T-helper 1 cell treated with Interleukin-12 subunit alpha and Interleukin-12 subunit beta and Interleukin-4 antibody, amounts not matched to agents 30 ng/mL and 1 ng/mL, for 36 hours (primary cell): ENCODE measurements at regions not wholly inside any gene's neighbourhood (a gene's known extent, or its start where the extent isn't known, plus 50 kb on each side); places are given as distances from the start of the nearest gene placed in this dataset.

Experiments used
- intact Hi-C: fragments of 100-400 bp; cut with micrococcal nuclease; formaldehyde crosslinking; loops from one replicate; pipeline ENCODE4 v1.15.1; 2024

GRCh38 chr20:50387218-50387995 lies 122.8 kb upstream of the PTPN1 start:
- intact Hi-C loops: loop anchor here (2.0 to 10.0 kb wide), 3 partner anchors 75 to 273 kb away; partner anchors contain the start of gene UBE2V1

GRCh38 chr20:50387996-50388332 lies 122.2 kb upstream of the PTPN1 start:
- intact Hi-C loops: loop anchor here (2.0 to 10.0 kb wide), 3 partner anchors 74 to 273 kb away; partner anchors contain the start of gene UBE2V1

- intact Hi-C loops: loop anchor here (5.0 to 10.0 kb wide), 2 partner anchors 73 to 274 kb away; partner anchors contain the start of gene UBE2V1
Measured at GRCh38 chr20:50388733-50389437, 121.3 kb upstream of the PTPN1 start.

- intact Hi-C loops: loop anchor here (5.0 to 10.0 kb wide), 2 partner anchors 73 to 275 kb away; partner anchors contain the start of gene UBE2V1
Measured at GRCh38 chr20:50389438-50389807, 120.8 kb upstream of the PTPN1 start.

GRCh38 chr20:50389808-50390684 lies 120.1 kb upstream of the PTPN1 start:
- intact Hi-C loops: loop anchor here (5.0 to 10.0 kb wide), 2 partner anchors 72 to 275 kb away; partner anchors contain the start of gene UBE2V1

- intact Hi-C loops: no loop called here
Measured at GRCh38 chr20:50390685-50391443, 119.3 kb upstream of the PTPN1 start.

- intact Hi-C loops: no loop called here
Measured at GRCh38 chr20:50391444-50392137, 118.6 kb upstream of the PTPN1 start.

- intact Hi-C loops: no loop called here
Measured at GRCh38 chr20:50392138-50392866, 117.9 kb upstream of the PTPN1 start.

GRCh38 chr20:50393242-50393641 lies 116.9 kb upstream of the PTPN1 start:
- intact Hi-C loops: no loop called here

- intact Hi-C loops: no loop called here
Measured at GRCh38 chr20:50393990-50394561, 116.1 kb upstream of the PTPN1 start.

GRCh38 chr20:50394569-50394968 lies 115.6 kb upstream of the PTPN1 start:
- intact Hi-C loops: no loop called here

GRCh38 chr20:50395251-50395729 lies 114.9 kb upstream of the PTPN1 start:
- intact Hi-C loops: no loop called here

- intact Hi-C loops: no loop called here
Measured at GRCh38 chr20:50395914-50396488, 114.2 kb upstream of the PTPN1 start.

- intact Hi-C loops: no loop called here
Measured at GRCh38 chr20:50396623-50397022, 113.6 kb upstream of the PTPN1 start.

- intact Hi-C loops: no loop called here
Measured at GRCh38 chr20:50397058-50397457, 113.1 kb upstream of the PTPN1 start.

- intact Hi-C loops: no loop called here
Measured at GRCh38 chr20:50398064-50398463, 112.1 kb upstream of the PTPN1 start.

GRCh38 chr20:50398471-50398820 lies 111.7 kb upstream of the PTPN1 start:
- intact Hi-C loops: no loop called here

GRCh38 chr20:50398821-50399554 lies 111.2 kb upstream of the PTPN1 start:
- intact Hi-C loops: no loop called here
